NCI-H82 (cell line): ENCODE measurements at regions not wholly inside any gene's neighbourhood (a gene's known extent, or its start where the extent isn't known, plus 50 kb on each side); places are given as distances from the start of the nearest gene placed in this dataset.
A peak's percentile ranks its signal among the peaks of the same experiment; 100 is the strongest.

Experiments used
- DNase-seq: peaks from one replicate; lab custom pipeline; 2025; lab: John Stamatoyannopoulos, UW

- no peak for DNase-seq
Observed at GRCh38 chr6:147621263-147621662, 112.8 kb downstream of the SAMD5 start.

- no peak for DNase-seq
Observed at GRCh38 chr6:147621961-147622360, 113.5 kb downstream of the SAMD5 start.

GRCh38 chr6:147624946-147625515 is 116.5 kb downstream of the SAMD5 start:
- DNase-seq = no peak

- no peak for DNase-seq
Observed at GRCh38 chr6:147625946-147626345, 117.5 kb downstream of the SAMD5 start.

GRCh38 chr6:147627411-147627810 is 118.9 kb downstream of the SAMD5 start:
- no peak for DNase-seq

- DNase-seq = no peak
Observed at GRCh38 chr6:147633191-147633590, 124.7 kb downstream of the SAMD5 start.

GRCh38 chr6:147637620-147638195 is 129.2 kb downstream of the SAMD5 start:
- no peak for DNase-seq

GRCh38 chr6:147639279-147639678 is 130.8 kb downstream of the SAMD5 start:
- DNase-seq = no peak

- DNase-seq = no peak
Observed at GRCh38 chr6:147640606-147641005, 132.1 kb downstream of the SAMD5 start.

- no peak for DNase-seq
Observed at GRCh38 chr6:147641511-147641910, 133.0 kb downstream of the SAMD5 start.

GRCh38 chr6:147642458-147642857 is 134.0 kb downstream of the SAMD5 start:
- DNase-seq = no peak

- DNase-seq = no peak
Observed at GRCh38 chr6:147643341-147644200, 135.1 kb downstream of the SAMD5 start.

- DNase-seq = no peak
Observed at GRCh38 chr6:147648916-147649315, 140.4 kb downstream of the SAMD5 start.

- peak; percentile 55 for DNase-seq
Observed at GRCh38 chr6:147651249-147652063, 143.0 kb downstream of the SAMD5 start.

GRCh38 chr6:147653631-147654030 is 145.1 kb downstream of the SAMD5 start:
- DNase-seq = peak; percentile 40

GRCh38 chr6:147654103-147654845 is 145.8 kb downstream of the SAMD5 start:
- no peak for DNase-seq

- DNase-seq = peak; percentile 33
Observed at GRCh38 chr6:147660334-147661311, 152.1 kb downstream of the SAMD5 start.

- no peak for DNase-seq
Observed at GRCh38 chr6:147662646-147663045, 154.2 kb downstream of the SAMD5 start.

- no peak for DNase-seq
Observed at GRCh38 chr6:147664092-147664491, 155.6 kb downstream of the SAMD5 start.

- no peak for DNase-seq
Observed at GRCh38 chr6:147666255-147666654, 157.8 kb downstream of the SAMD5 start.
